A673 (cell line): ENCODE measurements at regions not wholly inside any gene's neighbourhood (a gene's known extent, or its start where the extent isn't known, plus 50 kb on each side); places are given as distances from the start of the nearest gene placed in this dataset.

Experiments used
- BruUV-seq: library from RNA; stranded (reverse); fragments of 400-500 nt; replicated peaks from 2 replicates; lab custom pipeline; 2021; lab: Mats Ljungman, UMichigan
- CTCF ChIA-PET: fragments of 300-600 bp; sonication (Branson Sonifier 250); formaldehyde crosslinking; loops from one replicate; lab custom pipeline; 2022; ENCODE audit warnings: antibody characterized with exemption; lab: Charles Lee
- POLR2A ChIA-PET: fragments of 300-600 bp; sonication (Branson Sonifier 250); formaldehyde crosslinking; loops from one replicate; lab custom pipeline; 2022; ENCODE audit warnings: antibody characterized with exemption; ENCODE audit not compliant: low non-redundant PET; lab: Charles Lee
- DNase-seq: peaks from one replicate; pipeline ENCODE4 v3.0.0-alpha.2; 2015; ENCODE audit warnings: low spot score
- H3K27ac ChIP-seq: fragments of 200-600 bp; sonication (generic); 2 replicates; pipeline ENCODE4 v1.5.1; 2016; ENCODE audit warnings: mixed run types, low read depth, mild to moderate bottlenecking, mixed read lengths, antibody characterized with exemption, low read length; ENCODE audit not compliant: poor library complexity, severe bottlenecking
- H3K27me3 ChIP-seq: fragments of 200-600 bp; sonication (generic); replicated peaks from 2 replicates; pipeline ENCODE4 v1.6.1; 2017; ENCODE audit warnings: mixed run types, low read depth, mild to moderate bottlenecking, mixed read lengths, antibody characterized with exemption, low read length; ENCODE audit not compliant: insufficient read depth, poor library complexity
- H3K36me3 ChIP-seq: fragments of 200-600 bp; sonication (generic); 2 replicates; pipeline ENCODE4 v1.6.1; 2016; ENCODE audit warnings: mixed run types, mild to moderate bottlenecking, mixed read lengths, antibody characterized with exemption, low read length; ENCODE audit not compliant: insufficient read depth, poor library complexity, severe bottlenecking
- H3K4me1 ChIP-seq: fragments of 200-600 bp; sonication (generic); 2 replicates; pipeline ENCODE4 v1.6.1; 2017; ENCODE audit warnings: mixed run types, mild to moderate bottlenecking, mixed read lengths, antibody characterized with exemption, low read length; ENCODE audit not compliant: insufficient read depth, poor library complexity, severe bottlenecking
- H3K4me3 ChIP-seq: fragments of 200-600 bp; sonication (generic); 2 replicates; pipeline ENCODE4 v1.5.1; 2016; ENCODE audit warnings: low read depth, mixed run types, mild to moderate bottlenecking, mixed read lengths, low read length; ENCODE audit not compliant: poor library complexity, severe bottlenecking
- H3K9me3 ChIP-seq: fragments of 200-600 bp; sonication (generic); 2 replicates; pipeline ENCODE4 v1.6.1; 2016; ENCODE audit warnings: mixed run types, low read depth, mild to moderate bottlenecking, mixed read lengths, antibody characterized with exemption, low read length; ENCODE audit not compliant: poor library complexity, severe bottlenecking
- CTCF ChIP-seq: fragments of 300-800, 200-600 bp; sonication (generic); conservative IDR thresholded peaks from 2 replicates; pipeline ENCODE4 v1.5.1; 2017; ENCODE audit warnings: low read depth, mild to moderate bottlenecking, antibody characterized with exemption, low read length, moderate library complexity, mixed read lengths
- EZH2 ChIP-seq: fragments of 200-600 bp; sonication (generic); IDR thresholded peaks from 2 replicates; pipeline ENCODE4 v1.6.1; 2017; ENCODE audit warnings: borderline replicate concordance, low read depth, mild to moderate bottlenecking, mixed read lengths, antibody characterized with exemption, low read length; ENCODE audit not compliant: poor library complexity, severe bottlenecking
- intact Hi-C: fragments of 100-400 bp; cut with micrococcal nuclease; formaldehyde crosslinking; loops from one replicate; pipeline ENCODE4 v1.10.0; 2022; ENCODE audit not compliant: unreplicated experiment

- intact Hi-C loops, result no loop called here
- no peaks in the 10 kb centered on the region for H3K36me3 ChIP-seq
- BruUV-seq, result no TSS peak
- no peak overlapping the region for H3K4me3 ChIP-seq
- CTCF ChIA-PET, result no interaction called here
- no peak for DNase-seq
- H3K27ac ChIP-seq, result no peak overlapping the region
- POLR2A ChIA-PET, result no interaction called here
- no peaks in the 10 kb centered on the region for H3K4me1 ChIP-seq
- no peaks in the 10 kb centered on the region for H3K27me3 ChIP-seq
- no peaks in the 10 kb centered on the region for H3K9me3 ChIP-seq
- TF ChIP-seq CTCF (no peak), EZH2 (no peak)
Measured at GRCh38 chr5:18072600-18072999, 438.3 kb downstream of the TAF11L14 start.

GRCh38 chr5:18074961-18075360, 440.7 kb downstream of the TAF11L14 start:
- intact Hi-C loops, result no loop called here
- Histone ChIP-seq H3K27ac (no peak overlapping the region), H3K4me3 (no peak overlapping the region), H3K9me3 (no peaks in the 10 kb centered on the region), H3K36me3 (no peaks in the 10 kb centered on the region), H3K27me3 (no peaks in the 10 kb centered on the region), H3K4me1 (no peaks in the 10 kb centered on the region)
- TF ChIP-seq EZH2, result no peak
- no peak for TF ChIP-seq CTCF
- ChIA-PET POLR2A (no interaction called here), CTCF (no interaction called here)
- BruUV-seq, result no TSS peak
- no peak for DNase-seq

GRCh38 chr5:18078157-18078556, 443.9 kb downstream of the TAF11L14 start:
- ChIA-PET POLR2A (no interaction called here), CTCF (no interaction called here)
- no peak overlapping the region for H3K27ac ChIP-seq
- H3K4me1 ChIP-seq, result no peaks in the 10 kb centered on the region
- no peaks in the 10 kb centered on the region for H3K27me3 ChIP-seq
- H3K9me3 ChIP-seq, result no peaks in the 10 kb centered on the region
- DNase-seq, result no peak
- no peak for TF ChIP-seq CTCF
- no peak for TF ChIP-seq EZH2
- intact Hi-C loops, result no loop called here
- no peaks in the 10 kb centered on the region for H3K36me3 ChIP-seq
- BruUV-seq, result no TSS peak
- H3K4me3 ChIP-seq, result no peak overlapping the region

- Histone ChIP-seq H3K9me3 (no peaks in the 10 kb centered on the region), H3K4me1 (no peaks in the 10 kb centered on the region), H3K27me3 (no peaks in the 10 kb centered on the region), H3K27ac (no peak overlapping the region), H3K36me3 (no peaks in the 10 kb centered on the region), H3K4me3 (no peak overlapping the region)
- BruUV-seq, result no TSS peak
- POLR2A ChIA-PET, result no interaction called here
- CTCF ChIA-PET, result no interaction called here
- TF ChIP-seq EZH2 (no peak), CTCF (no peak)
- DNase-seq, result no peak
- intact Hi-C loops, result no loop called here
Measured at GRCh38 chr5:18079831-18080230, 445.6 kb downstream of the TAF11L14 start.
